Activated CD8-positive, alpha-beta memory T cell treated with anti-CD3 and anti-CD28 coated beads, Interleukin-2, amount 50 U/mL, for 1 hour (primary cell): ENCODE measurements at regions not wholly inside any gene's neighbourhood (a gene's known extent, or its start where the extent isn't known, plus 50 kb on each side); places are given as distances from the start of the nearest gene placed in this dataset.
"Not testable (repeated sequence)": the region's sequence is repeated elsewhere in the genome, so short reads cannot be mapped to it uniquely, and the experiment has no call there.

ENCODE experiments used
- DNase-seq: peaks from one replicate; pipeline ENCODE4 v3.0.0-alpha.2; 2020; ENCODE audit errors: extremely low read depth

DNA sequence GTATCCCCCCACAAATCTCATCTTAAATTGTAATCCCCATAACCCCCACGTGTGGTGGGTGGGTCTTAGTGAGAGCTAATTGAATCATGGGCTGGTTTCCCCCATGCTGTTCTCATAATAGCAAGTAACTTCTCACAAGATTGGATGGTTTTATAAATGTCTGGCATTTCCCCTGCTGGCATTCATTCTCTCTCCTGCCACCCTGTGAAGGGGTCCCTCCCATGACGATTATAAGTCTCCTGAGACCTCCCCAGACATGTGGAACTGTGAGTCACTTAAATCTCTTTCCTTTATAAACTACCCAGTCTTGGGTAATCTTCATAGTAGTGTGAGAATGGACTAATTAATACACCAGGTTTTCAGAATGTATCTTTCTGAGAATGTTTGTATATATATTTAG, 1159.4 kb downstream of the FAM181B start:
- no peak for DNase-seq

DNA sequence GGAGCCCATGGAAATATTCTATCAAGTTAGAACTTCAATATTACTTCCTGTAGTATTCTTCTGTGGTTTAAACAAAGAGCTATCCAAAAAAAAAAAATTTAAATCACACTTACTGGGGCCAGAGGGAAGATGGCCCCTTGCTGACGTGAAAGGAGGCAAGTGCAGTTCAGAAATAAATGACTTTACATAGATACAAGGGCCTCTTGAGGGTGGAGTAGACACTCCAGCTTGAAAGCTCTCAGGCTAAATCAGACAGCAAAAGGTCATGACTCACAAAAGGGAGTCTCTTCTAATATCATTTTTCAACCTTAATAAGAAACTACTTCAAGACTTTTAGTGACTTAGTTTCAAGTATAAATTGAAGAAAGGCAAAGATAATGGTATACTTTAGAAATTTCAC, 1160.3 kb downstream of the FAM181B start:
- no peak for DNase-seq

DNA sequence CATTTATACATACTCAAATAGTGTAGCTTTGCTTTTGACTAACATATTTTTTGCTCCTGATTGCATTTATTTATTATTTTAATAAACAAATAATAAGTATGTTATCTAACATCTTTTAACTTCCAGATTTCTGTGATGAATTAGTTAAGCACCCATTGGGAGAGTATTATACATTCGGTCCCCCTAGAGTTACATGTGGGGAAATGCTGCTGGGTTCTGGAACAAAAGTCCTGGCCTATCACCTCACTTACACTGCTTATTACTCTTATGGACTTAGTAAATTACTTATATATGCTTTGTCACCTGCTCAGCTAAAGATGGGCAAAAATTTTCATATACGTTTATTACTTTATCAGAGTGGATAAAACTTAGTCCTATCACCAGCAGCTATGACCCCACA, 1163.0 kb downstream of the FAM181B start:
- no peak for DNase-seq

DNA sequence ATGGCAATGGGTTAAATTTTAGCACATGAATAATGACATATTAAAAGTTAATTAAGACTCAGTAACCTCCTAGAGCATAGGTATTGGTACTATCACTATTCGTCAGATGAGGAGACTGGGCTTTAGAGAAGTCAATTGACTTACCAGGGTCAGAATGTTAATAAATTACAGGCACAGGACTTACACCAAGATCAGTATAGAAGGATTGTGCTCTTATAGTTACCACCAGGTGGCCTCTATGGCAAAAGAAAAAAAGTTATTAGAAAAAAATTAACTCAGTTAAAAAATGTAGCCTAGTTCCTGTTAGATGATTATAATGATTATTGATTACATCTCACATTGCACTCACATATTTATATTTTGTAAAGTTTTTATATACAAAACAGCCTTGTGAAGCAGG, 1163.7 kb downstream of the FAM181B start:
- no peak for DNase-seq

DNA sequence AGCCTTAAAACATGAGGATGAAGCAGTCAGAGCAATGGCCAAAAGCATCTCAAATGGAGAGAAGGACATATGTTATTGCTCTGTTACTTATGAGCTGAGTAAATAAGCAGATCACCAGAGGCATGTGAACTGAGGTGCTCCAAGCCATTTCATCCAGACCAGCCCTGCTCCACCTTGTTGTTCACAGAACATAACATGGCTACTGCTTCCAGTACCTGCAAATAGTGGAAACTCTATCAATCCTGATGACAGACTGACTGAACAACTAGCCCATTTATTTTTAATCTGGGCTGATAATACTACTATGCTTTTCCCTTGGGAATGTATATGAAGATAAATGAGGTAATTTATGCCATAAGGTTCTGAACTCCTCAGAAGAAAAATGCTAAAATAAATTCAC, 1164.7 kb downstream of the FAM181B start:
- DNase-seq, result no peak

DNA sequence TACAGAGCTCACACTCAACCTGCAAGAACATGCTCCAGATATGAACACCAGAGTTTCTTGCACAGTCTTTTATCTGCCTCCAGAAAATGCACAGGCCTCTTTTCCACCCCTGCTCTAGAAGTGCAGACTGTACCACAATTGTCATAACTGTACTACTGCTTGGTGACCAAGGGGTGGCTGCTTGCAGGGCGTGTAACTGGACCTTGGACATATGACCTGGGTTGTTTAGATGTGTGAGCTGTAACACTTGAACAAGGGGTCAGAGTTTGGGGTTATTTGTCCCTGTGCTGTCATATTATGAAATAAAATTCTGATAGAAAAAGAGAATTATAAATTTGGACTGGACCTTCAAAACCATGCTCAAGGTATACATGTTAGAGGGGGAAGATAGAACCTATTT, 1185.5 kb downstream of the FAM181B start:
- DNase-seq, result no peak

DNA sequence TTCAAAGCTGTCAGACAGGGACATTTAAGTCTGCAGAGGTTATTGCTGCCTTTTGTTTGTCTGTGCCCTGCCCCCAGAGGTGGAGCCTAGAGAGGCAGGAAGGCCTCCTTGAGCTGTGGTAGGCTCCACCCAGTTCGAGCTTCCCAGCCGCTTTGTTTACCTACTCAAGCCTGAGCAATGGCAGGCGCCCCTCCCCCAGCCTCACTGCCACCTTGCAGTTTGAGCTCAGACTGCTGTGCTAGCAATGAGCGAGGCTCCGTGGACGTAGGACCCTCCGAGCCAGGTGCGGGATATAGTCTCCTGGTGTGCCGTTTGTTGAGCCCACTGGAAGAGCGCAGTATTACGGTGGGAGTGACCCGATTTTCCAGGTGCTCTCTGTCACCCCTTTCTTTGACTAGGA, 1193.9 kb downstream of the FAM181B start:
- not testable (repeated sequence) for DNase-seq

DNA sequence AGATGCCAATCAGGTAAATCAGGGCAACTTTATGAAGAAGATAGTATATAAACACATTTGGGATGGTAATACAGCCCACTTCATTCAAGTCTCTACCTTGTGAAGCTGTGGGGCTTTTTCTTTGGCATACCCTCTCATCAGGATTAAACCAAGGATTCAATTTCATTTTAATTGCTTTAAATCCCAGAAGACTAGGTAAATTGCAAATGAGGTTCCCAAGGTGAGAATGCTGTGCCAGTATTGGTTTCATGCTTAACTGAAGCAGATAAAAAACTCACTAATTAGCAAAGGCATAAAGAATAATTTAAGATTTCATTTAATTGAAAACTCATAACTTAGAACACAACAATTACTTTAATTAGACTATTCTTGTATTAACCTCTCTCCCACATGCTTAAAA, 1218.1 kb downstream of the FAM181B start:
- DNase-seq, result no peak

DNA sequence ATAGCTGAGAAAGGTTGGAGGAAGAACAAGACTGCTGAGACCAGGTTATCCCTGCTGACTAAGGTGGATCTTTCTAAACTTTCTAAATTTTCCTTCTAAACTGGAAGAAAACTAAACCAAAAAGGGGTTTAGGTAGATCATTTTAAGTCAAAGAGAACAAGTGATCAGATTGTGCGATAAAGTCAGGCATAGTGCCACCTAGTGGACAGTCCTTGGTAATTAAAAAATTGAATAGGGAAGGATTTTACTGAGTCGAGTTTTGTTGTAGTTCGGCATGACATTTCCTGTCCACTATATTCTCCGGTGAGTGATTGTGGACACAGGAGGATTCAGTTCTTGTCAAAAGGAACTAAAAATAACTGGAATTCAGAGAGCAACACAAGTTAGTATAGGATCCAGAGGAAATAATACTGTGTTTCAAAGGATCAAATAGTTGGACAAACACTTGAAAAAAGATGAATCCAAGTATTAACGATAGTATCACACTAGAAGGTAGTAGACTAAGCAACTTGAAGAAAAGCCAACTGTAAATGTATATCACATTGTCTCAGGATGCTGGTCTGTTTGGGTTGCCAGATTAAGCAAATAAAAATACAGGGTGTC, 1236.4 kb downstream of the FAM181B start:
- DNase-seq, result no peak

DNA sequence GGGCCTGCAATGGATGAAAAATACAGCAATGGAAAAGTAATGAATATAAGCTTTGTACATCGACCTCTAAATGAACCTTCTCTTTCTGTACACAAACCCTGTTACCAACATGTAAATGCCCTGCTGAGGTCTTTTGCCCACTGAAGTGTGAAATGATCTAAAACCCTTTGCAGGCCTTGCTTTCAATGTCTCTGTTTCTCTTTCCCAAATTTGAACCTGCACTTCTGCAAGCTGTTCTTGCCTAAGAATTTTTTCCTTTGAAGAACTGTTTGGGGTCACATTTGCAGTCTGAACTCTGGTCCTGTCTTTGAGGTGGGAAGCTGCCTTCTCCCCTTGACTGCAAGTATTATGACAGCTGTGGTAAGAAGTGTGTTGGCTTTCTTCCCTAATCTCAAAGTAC, 1237.1 kb downstream of the FAM181B start:
- DNase-seq, result no peak

DNA sequence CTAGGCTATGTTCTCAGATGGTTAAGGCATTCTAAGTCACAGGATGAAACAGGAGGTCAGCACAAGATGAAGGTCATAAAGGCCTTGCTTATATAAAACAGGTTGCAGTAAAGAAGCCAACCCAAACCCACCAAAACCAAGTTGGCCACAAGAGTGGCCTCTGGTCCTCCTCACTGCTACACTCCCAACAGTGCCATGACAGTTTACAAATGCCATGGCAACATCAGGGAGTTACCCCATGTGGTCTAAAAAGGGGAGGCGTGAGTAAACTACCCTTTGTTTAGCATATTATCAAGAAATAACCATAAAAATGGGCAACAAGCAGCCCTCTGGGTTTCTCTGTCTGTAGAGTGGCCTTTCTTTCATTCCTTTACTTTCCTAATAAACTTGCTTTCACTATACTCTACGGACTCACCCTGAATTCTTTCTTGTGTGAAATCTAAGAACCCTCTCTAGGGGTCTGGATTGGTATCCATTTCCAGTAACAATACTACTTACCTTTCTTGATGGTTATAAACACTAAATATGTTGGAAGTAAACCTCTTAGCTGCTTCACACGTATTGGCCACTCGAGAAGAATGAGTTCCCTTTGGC, 1237.9 kb downstream of the FAM181B start:
- no peak for DNase-seq

DNA sequence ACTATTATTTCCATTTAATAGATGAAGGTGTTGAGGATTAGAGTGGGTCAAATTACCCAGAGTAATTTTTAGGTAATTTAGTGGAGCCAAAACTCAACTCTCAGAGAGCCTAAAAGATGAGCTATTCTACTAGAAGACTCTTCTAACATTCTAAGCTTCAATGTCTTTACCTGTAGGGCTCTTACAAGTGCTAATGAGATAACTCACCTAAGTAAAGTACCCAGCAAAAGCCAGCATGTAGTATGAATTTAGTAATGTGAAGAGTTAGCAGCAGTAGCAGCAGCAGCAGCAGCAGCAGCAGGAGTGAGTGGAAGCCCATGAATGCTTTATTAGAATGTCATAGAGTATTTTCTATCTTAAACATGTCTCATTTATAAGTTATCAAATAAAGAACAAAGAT, 1239.2 kb downstream of the FAM181B start:
- DNase-seq, result no peak

DNA sequence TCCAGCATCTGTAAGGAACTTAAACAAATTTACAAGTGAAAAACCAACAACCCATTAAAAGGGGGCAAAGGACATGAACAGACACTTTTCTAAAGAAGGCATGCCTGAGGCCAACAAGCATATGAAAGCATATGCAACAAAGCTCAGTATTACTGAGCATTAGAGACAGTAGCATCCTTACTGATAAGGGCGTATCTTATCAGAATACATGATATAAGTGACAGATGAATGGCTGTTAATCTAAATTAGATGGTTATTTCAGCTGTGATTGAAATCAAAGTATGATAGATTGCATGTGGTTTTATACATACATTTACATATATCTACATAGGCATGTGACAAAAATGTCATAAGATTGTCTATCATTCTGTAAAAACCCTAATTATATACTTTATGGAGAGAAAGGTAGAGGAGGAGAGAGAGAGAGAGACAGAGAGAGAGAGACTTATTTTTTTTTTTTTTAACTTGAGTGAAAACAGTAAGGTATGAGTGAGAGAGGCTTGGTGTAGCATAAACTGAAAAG, 1240.7 kb downstream of the FAM181B start:
- no peak for DNase-seq

DNA sequence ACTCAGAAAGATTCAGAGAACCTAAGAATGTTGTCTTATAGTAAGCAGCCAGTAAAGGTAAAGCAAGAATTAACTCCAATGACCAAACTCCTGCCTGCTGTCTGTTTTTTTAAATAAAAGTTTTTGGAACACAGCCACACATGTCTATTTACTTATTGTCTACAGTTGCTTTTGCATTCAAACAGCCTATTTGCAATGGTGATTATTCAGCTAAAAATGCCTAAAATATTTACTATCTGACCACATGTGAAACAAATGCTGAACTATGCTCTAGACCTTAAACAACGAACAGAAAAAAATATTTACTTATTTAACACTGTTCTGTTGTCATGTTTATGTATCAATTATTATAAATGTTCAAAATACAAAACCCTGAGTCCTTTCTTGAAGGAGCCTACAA, 1246.6 kb downstream of the FAM181B start:
- no peak for DNase-seq

DNA sequence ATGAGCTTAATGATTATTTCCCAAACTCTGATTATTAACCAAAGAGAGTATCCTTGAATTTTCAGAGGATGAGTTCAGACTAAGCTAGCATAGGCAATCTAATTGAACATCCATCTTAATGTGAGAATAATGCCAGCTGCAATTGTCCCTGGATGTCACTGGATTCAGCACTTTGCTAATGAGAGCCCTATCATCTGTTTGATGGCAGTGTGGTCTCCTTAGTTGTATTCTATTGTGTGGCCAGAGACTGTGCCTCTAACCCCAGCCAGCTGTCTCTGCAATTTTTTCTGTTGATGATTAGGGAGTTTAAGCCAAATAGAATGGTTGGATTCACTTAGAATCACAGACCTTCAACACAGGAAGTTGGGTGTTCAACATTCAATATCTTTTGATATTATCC, 1249.5 kb downstream of the FAM181B start:
- no peak for DNase-seq

DNA sequence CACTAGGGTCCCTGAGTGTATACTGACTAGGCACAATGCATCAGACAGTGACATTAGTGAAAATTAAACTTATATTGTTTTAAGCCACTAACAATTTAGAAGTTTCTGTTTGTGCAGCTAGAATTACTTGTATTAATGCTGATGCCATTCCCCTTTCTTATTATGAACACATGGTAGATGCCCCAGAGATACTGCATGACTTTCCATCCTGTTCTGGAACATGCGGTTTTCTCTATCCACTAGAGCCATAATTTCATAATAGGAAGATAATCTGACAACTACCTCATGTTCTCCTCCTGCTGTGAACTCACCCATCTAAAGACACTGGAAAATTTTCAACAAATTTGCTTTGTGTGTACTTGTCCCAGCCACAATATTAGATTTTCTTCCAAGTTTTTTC, 1256.4 kb downstream of the FAM181B start:
- no peak for DNase-seq

DNA sequence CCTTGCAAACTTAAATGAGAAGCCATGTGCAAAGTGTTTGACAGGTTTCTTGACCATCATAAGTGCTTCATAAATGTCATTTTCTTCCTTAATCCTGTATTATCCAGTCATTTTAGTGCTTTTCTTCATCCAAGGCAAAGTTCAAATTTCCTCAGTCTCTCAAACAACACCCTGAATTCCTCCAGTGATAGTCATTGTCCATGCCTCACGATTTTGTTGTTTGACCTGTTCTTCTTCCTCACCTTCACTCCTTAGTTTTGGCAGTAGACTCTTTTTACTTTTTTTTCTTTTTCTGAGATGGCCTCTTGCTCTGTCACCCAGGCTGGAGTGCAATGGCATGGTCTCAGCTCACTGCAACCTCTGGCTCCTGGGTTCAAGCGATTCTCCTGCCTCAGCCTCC, 1257.3 kb downstream of the FAM181B start:
- DNase-seq, result no peak

DNA sequence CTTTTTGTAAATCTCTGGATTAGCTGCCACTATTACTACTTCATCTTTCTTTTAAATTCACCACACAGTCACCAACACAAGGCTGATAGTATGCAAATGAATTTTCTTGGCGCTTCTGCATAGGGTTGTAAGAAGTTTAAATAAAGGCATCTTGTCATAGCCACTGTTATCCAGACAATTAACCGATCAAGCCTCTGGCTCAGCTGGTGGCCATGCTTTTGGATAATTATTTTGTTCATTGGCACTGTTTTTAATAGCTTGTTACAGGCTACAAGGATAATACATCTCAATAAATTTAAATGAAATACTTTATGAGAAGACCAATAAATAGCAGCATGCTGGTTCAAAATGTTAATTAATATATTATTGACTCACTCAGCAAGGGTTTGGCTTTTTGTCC, 1261.0 kb downstream of the FAM181B start:
- no peak for DNase-seq

DNA sequence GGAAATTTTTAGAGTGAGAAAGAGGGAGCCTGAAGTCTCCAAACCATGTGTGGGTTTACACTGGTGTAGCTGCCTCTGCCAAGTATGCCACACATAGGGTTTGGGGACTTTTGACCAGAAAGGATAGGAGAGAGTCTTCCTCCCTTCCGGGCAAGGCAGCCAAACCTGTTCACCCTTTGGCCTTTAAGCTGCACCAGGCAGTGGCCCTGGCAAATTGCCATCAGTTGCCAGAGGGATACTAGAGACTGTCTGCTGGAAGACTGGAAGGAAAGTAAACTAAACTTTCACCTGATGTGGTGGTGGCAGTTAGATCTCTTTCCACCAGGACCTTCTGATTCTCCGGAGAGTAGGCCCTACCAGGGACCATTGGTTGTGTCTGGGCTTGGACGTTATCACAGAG, 1263.2 kb downstream of the FAM181B start:
- DNase-seq, result no peak

DNA sequence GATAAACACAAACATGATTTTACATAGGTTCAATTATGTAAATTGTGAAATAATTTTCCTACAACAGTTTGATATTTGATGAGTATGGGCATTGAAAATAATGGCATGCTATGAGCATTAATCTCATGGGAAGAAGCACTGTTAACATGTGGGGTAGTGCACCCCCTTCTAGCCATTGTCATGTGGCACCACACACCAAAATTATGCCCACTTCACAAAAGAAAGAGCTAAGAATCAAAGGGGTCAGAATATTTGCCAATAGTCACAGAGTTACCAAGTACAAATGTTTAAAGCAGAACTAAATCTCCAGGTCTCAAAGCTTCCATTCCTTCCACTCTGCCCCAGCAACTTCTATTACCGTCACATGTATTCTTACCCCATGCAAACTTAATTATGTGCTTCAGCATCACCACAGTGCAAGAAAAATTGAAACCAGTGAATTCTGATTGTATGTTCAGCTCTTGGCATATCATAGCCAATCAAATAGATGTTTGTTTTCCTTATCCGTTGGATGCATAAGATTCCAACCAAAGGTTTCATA, 1273.8 kb downstream of the FAM181B start:
- DNase-seq, result no peak

DNA sequence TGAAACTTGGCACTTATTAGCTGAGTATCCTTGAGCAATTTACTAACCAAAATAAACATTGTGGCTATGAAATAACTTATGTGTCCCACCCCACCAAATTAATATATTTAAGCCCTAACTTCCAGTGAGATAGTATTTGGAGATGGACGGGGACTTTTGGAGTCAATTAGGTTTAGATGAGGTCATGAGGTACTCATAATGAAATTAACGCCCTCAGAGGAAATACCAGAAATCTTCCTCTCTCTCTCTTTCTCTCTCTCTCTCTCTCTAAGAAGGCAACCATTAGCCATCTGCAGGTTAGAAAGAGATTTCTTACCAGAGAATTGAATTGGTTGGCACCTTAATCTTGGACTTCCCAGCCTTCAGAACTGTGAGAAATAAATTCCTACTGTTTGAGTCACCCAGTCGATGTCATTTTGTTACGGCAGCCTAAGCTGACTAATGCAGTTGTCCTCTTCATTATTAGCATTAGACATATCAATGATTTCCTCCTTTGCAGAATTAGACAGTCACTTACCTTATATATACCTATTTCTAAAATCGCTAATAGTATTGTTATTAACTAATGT, 1284.0 kb downstream of the FAM181B start:
- DNase-seq, result no peak

DNA sequence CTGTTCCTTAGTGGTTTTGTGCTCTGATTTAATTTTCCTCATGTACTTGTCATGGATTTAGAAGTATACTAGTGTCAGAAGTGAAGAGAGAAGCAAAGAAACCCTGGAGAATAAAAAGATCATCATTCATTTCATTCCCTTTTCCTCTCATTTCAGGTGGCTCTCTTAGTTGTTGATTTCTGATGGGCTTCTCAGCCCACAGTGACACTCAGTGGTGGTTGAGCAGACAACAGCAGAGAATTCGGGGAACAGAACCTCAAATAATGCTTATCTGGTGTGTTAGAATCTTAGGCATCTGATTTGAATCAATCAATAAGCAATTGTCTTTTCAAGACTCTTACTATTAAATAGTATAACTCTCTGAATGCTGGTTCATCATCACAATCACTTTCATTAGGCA, 1289.4 kb downstream of the FAM181B start:
- no peak for DNase-seq

DNA sequence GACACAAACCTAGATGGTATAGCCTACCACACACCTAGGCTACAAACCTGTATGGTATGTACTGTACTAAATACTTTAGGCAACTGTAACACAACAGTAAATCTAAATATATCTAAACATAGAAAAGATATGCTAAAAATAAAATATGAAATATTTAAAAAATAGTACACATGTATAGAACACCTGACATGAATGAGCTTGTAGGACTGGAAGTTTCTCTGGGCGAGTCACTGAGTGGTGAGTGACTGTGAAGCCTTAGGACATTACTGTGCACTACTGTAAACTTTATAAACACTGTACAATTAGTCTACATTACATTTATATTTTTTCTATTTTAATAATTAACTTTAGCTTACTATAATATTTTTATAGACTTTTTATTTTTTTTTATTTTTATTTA, 1301.3 kb downstream of the FAM181B start:
- no peak for DNase-seq
